ENCODE measurements at regions not wholly inside any gene's neighbourhood (a gene's known extent, or its start where the extent isn't known, plus 50 kb on each side); places are given as distances from the start of the nearest gene placed in this dataset.

DNA sequence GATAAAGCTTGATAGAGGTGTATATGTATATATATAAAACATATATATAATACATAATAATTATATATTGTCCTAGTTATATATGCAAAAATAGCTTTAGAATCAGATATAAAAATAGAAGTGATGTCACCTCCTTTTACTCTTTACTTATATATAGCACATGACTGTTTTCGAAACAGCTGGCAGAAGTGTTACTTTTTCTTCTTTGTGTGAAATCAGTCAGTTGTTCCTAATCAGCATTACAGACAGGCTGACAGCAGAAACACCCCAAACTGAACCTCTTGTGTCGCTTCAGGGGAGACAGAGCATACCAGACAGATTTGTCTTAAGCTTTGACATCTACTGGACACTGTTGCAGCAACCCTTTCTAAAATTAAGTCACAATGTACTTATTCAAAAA lies 684.9 kb upstream of the CELF2 start:
- TF ChIP-seq YY1 (IDR thresholded peaks at IDR 0.05; ENCODE audit: insufficient read depth, insufficient read length) (no peak), ZNF274 (IDR thresholded peaks at IDR 0.05; ENCODE audit: low read depth, low read length) (no peak), SUZ12 (IDR thresholded peaks at IDR 0.05; ENCODE audit: extremely low read depth, insufficient read depth, insufficient read length) (no peak)
